ENCODE measurements at regions not wholly inside any gene's neighbourhood (a gene's known extent, or its start where the extent isn't known, plus 50 kb on each side); places are given as distances from the start of the nearest gene placed in this dataset.

DNA sequence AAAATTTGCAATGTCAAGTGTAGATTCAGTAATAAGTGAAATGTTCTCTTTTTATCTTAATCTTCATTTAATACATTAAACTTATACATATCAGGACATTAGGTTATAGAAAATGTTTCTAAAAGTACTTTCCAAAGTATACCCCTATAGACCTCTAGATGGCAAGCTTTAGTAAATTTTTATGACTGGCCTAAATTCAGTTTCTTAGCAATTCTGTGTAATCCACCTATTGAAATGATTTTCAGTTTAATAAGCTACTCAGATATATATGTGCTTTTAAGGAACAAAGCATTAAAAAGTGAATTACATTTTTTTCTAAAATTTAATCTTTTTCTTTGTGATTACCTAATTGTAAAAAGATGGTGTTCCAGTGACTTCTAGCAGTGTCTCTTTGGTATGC is 342.2 kb downstream of the GBE1 start:
- H3K27ac ChIP-seq (replicated peaks in 1 of 4) = no peak overlapping the region
- H3K4me3 ChIP-seq = no peak overlapping the region
- no peak for DNase-seq (ENCODE audit: extremely low spot score)
- no peaks in the 10 kb centered on the region for H3K9me3 ChIP-seq
- TF ChIP-seq, protein P1, sequence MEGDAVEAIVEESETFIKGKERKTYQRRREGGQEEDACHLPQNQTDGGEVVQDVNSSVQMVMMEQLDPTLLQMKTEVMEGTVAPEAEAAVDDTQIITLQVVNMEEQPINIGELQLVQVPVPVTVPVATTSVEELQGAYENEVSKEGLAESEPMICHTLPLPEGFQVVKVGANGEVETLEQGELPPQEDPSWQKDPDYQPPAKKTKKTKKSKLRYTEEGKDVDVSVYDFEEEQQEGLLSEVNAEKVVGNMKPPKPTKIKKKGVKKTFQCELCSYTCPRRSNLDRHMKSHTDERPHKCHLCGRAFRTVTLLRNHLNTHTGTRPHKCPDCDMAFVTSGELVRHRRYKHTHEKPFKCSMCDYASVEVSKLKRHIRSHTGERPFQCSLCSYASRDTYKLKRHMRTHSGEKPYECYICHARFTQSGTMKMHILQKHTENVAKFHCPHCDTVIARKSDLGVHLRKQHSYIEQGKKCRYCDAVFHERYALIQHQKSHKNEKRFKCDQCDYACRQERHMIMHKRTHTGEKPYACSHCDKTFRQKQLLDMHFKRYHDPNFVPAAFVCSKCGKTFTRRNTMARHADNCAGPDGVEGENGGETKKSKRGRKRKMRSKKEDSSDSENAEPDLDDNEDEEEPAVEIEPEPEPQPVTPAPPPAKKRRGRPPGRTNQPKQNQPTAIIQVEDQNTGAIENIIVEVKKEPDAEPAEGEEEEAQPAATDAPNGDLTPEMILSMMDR (IDR thresholded peaks at IDR 0.05) = peak; percentile 44 to 59 (median 49)
- TF ChIP-seq POLR2AphosphoS5 (IDR thresholded peaks at IDR 0.05) (no peak), EP300 (IDR thresholded peaks at IDR 0.05) (no peak), POLR2A (IDR thresholded peaks at IDR 0.05; ENCODE audit: low read depth) (no peak)
- intact Hi-C loops (cut with DNase I) = loop anchor here (5.0 kb wide), 1 partner anchor 223 kb away; no protein-coding TSS in a partner anchor
- no peaks in the 10 kb centered on the region for H3K27me3 ChIP-seq
- no peaks in the 10 kb centered on the region for H3K4me1 ChIP-seq
- no peaks in the 10 kb centered on the region for H3K36me3 ChIP-seq

DNA sequence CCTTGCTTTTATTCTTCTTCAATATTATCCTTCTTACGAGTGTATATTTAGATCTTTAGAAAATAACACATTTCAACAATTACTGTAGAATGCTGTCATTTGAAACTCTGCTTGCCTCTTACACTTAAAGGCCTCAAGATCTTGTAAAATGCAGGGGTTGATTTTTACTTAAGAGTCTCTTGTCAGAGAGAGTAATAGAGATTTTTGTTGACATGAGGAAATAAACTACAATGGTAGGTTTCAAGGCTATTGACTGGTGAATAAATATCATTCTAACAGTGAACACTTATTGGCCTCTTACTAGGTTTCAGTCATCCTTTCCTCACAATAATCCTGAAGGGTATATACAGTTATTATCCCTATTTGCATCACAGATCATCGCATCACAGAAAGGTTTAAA is 344.6 kb downstream of the GBE1 start:
- intact Hi-C loops (cut with DNase I) = loop anchor here (5.0 kb wide), 1 partner anchor 225 kb away; no protein-coding TSS in a partner anchor
- Histone ChIP-seq H3K36me3 (no peaks in the 10 kb centered on the region), H3K4me3 (no peak overlapping the region), H3K9me3 (no peaks in the 10 kb centered on the region), H3K27me3 (no peaks in the 10 kb centered on the region), H3K4me1 (no peaks in the 10 kb centered on the region), H3K27ac (replicated peaks in 1 of 4) (no peak overlapping the region)
- no peak for DNase-seq (ENCODE audit: extremely low spot score)
- TF ChIP-seq POLR2A (IDR thresholded peaks at IDR 0.05; ENCODE audit: low read depth) (no peak), POLR2AphosphoS5 (IDR thresholded peaks at IDR 0.05) (no peak), EP300 (IDR thresholded peaks at IDR 0.05) (no peak)
- TF ChIP-seq, protein P1 (IDR thresholded peaks at IDR 0.05) = no peak
- 85% methylated on average over 2 of the region's 2 CpGs for WGBS

DNA sequence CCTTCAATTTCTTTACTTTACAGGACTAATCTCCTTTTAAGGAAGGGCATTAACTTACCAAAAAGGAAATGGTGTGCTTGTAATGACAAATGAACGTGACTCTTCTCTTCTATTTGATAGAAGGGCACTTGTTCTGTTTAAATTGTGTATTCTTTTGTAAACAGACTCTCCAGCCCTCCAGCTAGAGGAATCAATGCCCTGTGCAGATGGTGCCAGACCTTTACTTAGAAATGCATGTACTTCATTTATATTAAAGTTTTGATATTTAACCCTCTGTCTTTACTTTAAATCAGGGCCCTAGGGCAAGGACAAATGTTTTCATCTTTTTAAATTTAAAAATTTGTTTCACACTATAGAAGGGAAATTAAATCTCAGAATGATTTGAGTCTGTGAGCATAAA is 355.1 kb downstream of the GBE1 start:
- Histone ChIP-seq H3K27me3 (no peaks in the 10 kb centered on the region), H3K4me1 (no peaks in the 10 kb centered on the region), H3K4me3 (no peak overlapping the region), H3K9me3 (no peaks in the 10 kb centered on the region), H3K27ac (replicated peaks in 1 of 4) (no peak overlapping the region), H3K36me3 (no peaks in the 10 kb centered on the region)
- intact Hi-C loops (cut with DNase I) = no loop called here
- WGBS = 40% methylated on average over 1 of the region's 1 CpG
- no peak for TF ChIP-seq EP300 (IDR thresholded peaks at IDR 0.05)
- TF ChIP-seq POLR2AphosphoS5 (IDR thresholded peaks at IDR 0.05) = no peak
- TF ChIP-seq, protein P1 (IDR thresholded peaks at IDR 0.05) = no peak
- no peak for TF ChIP-seq POLR2A (IDR thresholded peaks at IDR 0.05; ENCODE audit: low read depth)
- DNase-seq (ENCODE audit: extremely low spot score) = no peak

DNA sequence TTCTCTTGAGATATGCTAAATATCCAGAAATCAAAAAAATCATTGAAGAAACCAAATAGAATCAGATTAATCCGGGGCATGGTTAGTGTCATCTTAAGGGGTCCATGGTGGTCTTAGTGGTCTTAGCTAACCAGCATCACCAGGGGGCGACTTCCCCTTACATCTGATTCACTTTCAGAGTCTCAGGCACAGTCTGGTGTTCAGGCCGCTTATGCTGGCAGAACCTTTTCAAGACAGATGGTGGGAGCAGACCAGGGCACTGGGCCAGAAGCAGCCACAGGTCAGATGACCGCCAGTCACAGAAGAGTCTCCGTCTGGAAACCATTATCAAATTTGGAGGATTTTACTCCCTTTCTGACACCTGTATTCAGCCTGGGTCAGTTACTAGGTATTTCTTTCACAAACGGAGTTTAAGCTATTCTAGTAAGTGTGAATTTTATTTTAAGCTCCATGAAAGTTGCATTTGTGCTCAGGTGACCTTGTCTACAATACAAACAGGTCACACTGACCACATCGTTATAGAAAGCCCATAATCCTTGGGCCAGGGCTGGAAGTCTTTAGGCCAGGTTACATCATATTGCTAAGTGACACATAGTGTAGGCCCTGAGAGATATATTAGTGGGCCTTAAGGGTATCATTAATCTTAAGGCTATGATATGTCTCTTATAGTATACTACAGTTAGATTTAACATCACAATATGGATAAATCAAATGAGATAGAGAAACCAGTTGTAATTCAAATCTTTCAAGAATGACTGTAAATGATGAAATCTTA is 365.5 kb downstream of the GBE1 start:
- no peaks in the 10 kb centered on the region for H3K36me3 ChIP-seq
- DNase-seq (ENCODE audit: extremely low spot score) = no peak
- no peaks in the 10 kb centered on the region for H3K4me1 ChIP-seq
- no peaks in the 10 kb centered on the region for H3K9me3 ChIP-seq
- H3K27ac ChIP-seq (replicated peaks in 1 of 4) = no peak overlapping the region
- TF ChIP-seq EP300 (IDR thresholded peaks at IDR 0.05) (no peak), POLR2AphosphoS5 (IDR thresholded peaks at IDR 0.05) (no peak), POLR2A (IDR thresholded peaks at IDR 0.05; ENCODE audit: low read depth) (no peak)
- TF ChIP-seq, protein P1 (IDR thresholded peaks at IDR 0.05) = no peak
- intact Hi-C loops (cut with DNase I) = no loop called here
- H3K27me3 ChIP-seq = no peaks in the 10 kb centered on the region
- no peak overlapping the region for H3K4me3 ChIP-seq
- WGBS = 72% methylated on average over 7 of the region's 7 CpGs

Measured in esophagus muscularis mucosa (tissue), 4 donors.